DMS79 (cell line): ENCODE measurements at regions not wholly inside any gene's neighbourhood (a gene's known extent, or its start where the extent isn't known, plus 50 kb on each side); places are given as distances from the start of the nearest gene placed in this dataset.

Experiments
- DNase-seq: peaks from one replicate; lab custom pipeline; 2025; lab: John Stamatoyannopoulos, UW

DNA sequence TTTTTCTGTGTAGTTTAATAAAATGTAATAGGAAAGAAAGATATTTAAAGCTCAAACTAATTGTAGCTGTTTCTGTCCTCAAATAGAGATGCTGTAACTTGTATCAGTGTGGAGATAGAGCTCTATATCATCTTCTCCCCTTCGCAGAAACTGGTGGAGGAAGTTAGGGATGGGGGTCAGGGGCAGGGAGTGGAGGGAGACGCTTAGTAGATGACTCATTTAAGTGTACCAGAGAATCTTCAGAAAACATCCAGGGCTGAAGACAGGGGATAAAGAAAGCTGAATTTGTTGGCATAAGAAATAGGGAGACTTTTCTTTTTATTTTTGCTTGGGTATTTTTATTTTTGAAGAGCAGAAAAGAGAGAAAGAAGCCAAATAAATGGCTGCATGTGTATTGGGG, 282.6 kb upstream of the DPYD start:
- no peak for DNase-seq

DNA sequence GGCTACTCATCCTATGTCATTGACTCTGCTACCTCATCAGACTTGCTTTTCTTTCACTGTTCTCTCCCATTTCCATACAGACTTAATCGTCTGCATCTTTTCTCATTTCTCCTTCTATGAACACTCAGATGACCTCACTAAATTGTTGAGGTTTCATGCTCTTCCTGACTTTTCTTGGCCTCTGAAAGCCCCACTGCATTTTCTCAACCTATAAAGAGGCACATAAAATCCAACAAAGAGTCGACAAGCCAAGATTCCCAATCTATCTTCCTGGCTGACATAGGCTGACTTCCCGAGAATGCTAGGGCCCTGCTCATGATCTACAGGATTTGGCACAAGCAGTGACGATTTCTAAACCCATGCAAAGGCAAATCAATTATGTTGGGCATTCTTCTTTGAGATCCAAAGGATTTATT, 280.8 kb upstream of the DPYD start:
- no peak for DNase-seq

DNA sequence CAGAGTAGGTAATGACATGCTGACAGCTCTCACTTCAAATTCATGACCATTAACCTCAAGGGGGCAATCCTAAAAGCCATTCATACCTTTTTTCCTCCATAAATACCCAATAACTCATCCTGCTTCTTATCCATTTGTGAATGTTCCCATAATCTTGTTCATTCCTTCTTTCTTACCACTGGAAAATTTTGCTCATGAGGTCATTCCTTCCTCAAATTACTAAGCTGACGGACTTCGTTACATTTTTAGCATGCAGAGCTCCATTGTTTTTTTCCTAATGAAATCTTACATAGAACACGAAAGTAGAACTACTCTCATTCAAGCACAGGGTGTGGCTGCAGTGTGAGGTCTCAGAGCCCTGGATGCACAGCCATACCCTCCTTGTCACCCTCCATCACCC, 276.5 kb upstream of the DPYD start:
- DNase-seq, result no peak

DNA sequence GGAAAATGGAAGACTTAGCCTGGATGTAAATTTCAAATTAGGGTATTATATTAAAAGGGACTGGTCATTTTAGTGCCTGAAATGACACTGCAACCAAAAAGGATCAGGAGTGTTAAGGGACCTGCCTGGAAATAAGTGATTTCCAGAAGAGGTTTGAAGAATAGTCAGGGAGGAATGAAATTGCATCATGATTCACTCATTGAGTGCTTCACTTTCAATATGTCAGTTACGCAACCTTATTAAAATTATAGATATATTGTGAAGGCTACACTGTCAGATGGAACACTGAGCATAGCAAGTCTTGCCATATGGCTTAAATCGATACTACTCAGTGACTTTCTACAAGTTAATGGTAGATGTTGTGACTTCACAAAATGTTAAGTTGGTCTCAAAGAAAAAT, 275.2 kb upstream of the DPYD start:
- DNase-seq, result no peak

DNA sequence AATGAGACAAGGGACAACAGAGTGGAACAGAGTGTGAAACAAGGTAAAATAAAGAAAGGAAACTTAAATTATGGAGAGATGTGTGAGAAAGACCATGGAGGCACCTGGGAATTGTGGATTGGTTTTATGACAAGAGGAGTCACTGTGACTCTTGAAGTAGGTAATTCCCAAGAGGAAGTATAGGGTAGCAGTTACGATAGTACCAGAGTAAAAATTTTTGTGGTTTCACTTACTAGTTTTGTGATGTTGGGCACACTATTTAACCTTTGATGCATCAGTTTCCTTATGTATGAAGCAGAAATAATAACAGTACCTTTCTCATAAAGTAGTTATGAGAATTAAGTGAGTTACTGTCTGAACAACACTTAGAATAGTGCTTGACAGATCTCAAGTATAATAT, 267.9 kb upstream of the DPYD start:
- DNase-seq, result no peak

DNA sequence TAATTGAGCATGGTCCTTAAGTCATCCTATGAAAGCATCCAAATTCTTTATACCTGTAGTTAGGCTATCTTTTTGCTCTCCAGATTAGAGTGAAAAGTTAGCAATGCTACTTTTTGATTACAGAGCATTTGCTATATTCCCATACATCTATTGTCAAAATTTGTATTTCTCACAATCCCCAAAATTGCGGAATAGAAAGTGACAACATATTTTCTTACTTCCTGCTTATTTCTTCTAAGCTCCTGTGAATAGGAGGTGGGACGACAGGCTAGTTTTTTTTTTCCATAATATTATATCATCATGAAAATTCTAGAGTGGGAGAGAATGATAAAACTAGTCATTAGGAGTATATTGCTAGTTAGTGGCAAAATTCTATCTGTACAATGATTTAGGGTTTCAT, 264.0 kb upstream of the DPYD start:
- DNase-seq, result no peak

DNA sequence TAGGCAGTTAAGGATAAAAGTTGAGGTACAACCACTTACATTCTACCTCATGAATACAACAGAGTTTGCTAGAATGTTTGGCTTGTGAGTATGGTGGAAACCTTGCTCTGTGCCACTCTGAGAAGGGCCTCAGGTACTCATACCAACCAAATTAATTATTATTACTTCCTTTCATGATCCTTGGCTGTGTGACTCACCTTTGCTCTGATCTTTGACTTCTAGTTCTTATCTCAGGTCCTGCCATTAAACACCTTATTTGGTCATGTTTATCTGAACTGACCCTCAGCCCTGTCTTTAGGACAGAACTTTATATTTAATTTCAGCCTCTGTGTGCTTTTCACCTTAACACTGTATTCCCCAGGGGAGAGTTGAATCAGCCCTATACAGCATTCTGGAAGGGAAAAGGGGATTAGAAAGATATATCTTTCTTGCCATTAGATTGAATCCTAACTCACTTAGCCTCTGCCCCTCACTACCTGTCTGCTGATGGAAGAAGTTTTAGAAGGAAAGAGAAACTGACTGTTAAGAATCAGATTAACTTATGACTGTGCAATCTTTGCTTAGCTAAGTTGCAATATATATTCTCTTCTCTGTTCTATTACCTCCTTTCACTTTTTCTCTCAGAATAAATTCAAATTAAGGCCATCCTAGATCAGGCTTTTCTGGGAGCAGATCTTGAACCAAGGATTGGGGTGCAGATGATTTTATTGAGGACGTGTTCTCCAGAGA, 260.4 kb upstream of the DPYD start:
- no peak for DNase-seq

DNA sequence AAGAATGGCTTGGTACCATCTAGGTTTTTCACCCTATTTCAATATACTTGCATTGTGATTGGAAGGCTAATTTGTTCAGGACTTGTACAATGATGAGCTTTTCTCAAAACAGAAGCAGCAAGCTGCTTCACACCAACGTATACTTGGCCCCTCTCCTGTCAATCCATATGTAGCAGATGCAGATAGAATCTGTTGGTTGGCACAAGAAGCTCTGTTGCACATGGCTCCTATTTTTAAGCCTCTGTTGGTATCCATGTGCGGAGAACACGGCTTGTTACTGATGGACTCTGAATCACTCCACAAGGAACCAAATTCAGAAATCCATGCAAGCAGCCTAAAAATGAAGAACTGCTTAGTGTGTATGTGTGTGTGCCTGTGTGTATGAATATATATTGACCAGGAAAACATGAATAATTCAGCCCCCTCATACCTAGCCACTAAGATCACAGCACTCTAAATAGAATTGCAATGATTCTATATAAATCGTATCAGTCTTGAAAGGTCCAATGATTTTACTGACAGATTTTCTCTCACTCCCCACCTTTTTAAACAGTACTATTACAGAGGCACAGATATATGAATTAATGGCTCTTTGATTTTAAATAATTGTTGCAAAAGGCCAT, 258.4 kb upstream of the DPYD start:
- no peak for DNase-seq

DNA sequence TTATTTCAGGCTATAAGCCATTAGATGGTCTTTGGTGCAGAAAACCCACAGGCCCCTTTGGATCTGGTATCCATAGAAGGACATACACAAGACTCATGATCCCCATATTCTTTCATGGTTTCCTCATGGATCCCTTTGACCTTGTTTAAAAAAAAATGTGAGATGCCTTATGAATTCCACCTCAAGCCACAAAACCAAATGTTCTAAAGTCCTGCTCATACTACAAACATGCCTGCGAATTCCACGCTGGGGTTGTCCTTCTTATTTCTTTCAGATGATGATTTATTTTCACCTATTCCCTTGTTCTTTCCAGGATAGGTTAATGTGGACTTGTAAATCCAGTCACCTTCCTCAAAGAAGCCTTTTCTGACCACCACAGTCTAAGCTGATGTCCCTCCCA, 256.9 kb upstream of the DPYD start:
- DNase-seq, result no peak

DNA sequence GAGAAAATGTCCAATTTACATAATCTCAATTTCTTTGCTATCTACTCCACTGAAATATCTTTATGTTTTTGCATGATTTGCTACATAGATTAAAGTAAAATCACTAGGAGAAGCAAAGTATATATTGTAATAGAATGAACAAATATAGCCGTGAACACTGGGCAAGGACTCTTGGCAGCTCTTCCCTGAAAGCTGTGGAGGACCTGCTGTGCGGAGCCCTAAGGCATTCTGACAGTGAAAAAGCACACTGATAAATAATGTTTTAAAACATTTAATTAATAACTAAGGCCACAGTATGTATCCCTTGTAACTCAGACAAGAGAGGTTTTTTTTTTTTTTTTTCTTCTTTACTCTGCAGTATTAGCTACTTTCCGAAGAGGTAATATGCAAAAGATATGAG, 256.1 kb upstream of the DPYD start:
- no peak for DNase-seq

DNA sequence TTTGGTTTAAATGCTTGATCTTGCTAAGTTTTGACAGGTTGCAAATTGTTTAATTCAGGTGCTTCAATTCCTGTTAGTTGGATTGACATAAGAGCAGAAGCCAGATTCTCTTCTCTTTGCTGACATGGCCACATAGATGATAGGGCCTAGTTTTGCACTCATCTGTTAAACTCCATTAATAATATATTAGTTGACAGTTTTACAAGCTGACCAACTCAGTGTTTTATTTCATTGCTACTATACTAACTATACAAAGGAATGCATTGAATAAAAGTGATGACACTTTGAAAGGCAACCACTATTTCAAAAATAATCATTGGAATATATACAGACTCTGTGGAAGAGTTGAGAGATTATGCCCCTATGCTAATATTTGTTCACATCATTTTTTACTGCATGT, 255.6 kb upstream of the DPYD start:
- DNase-seq, result no peak

DNA sequence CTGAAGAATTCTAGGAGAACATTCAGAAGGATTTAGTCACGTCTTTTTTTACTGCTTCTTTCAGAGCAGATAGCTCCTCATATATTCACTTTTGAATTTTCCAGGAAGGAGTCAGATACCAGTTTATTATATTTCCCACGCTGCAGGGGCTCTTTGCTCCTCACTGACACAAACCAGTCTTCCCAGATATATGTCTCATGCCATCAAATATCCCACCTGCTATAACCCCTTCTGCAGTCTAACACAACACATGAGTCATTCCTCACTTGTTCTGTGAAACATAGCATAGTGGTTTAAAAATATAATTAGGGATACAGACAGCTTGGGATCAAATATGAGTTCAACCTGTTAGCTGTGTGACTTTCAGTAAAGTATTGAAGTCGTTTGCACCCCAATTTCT, 251.7 kb upstream of the DPYD start:
- no peak for DNase-seq

DNA sequence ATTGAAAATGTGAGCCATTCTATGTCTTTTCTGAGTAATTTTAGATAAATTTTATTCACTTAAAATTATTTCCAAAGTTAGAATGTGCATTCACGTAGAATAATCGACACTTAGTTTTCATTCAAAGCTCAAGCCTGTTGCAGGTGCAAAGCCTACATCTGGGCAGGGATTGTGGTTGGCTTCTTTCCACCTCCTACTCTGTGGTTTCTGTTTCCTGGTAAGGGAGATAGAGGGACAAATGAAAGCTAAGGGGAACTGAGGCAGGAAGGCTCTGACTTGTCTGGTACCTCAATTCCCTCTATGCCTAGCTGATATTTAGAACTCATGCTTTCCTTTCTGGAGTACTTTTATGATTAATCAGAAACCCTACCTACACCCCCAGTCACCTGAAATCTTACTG, 251.2 kb upstream of the DPYD start:
- DNase-seq, result no peak

DNA sequence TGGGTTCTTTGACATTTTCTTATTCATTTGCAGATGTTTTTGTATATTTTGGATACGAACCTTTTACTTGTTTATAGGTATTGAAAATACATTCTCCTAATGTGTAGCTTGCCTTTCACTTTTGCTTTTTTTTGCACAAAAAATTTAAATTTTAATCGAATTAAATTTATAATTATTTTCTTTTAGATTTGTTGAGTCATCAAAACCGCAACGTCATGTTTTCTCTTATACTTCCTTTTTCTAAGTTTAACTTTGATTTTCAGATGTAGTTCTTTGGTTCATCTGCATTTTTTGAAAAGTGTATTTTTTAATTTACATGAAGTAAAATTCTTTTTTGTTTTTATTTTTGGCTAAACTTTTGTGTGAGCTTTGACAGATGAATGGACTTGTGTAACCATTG, 243.7 kb upstream of the DPYD start:
- no peak for DNase-seq

DNA sequence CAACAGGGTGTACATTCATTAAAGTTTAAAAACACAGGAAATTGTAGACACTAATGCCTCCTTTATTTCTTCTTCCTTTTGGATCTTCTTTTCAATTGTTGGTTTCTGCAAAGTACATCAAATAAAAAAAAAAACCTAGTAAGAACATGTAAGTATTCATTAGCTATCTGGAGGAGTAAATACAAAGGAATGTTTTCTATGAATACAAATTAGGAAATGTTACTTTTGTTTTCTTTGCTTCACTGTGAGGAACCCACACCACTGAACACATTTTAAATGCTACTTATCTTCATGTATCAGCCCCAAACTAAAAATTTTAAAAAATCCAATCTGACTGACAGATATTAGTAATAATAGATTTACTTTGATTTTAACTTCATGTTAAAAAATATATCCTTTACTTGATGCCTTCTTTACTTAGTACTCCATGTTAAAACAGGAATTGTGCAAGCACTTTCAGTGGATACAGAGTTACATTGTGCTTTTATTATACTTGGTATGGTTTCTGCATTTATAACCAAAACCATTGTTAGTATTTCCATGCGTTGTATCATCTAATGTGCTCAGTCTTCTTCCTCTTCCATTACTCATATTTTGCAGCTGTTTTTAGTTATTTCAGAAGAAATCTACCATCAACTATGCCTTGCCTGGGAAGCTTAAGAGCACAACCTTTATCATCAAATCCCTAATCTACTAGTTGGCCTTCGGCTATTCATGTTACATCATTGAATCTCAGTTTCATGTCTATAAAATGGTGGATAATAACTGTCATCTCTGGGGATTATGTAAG, 236.9 kb upstream of the DPYD start:
- no peak for DNase-seq

DNA sequence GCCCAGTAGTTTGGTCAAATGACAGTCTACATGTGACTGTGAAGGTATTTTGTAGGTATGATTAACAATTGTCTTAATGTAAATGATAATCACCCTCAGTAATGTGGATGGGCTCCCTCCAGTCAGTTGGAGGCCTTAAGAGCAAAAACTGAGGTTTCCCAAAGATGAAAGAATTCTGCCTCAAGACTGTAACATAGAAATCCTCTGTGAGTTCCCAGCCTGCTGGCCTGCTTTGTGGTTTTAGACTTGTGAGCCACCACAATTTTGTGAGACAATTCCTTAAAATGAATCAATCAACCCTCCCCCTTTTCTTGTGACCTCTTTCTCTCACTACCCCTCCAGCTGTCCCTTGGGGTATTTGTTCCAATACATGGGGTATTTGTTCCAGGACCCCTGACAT, 226.4 kb upstream of the DPYD start:
- no peak for DNase-seq

DNA sequence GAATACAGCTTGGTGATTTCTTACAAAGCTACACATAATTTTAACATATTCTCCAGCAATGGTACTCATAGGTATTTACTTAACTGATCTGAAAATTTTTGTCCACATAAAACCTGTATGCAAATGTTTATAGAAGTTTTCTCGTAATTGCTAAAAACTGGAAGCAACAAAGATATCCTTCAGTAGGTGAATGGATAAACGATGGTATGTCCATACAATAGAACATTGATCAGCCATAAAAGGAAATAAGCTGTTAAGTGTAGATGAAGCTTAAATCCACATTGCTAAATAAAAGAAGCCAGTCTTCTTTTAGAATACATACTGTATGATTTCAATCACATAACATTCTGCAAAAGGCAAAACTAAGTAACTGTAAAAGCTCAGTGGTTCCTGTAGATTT, 224.8 kb upstream of the DPYD start:
- DNase-seq, result no peak

DNA sequence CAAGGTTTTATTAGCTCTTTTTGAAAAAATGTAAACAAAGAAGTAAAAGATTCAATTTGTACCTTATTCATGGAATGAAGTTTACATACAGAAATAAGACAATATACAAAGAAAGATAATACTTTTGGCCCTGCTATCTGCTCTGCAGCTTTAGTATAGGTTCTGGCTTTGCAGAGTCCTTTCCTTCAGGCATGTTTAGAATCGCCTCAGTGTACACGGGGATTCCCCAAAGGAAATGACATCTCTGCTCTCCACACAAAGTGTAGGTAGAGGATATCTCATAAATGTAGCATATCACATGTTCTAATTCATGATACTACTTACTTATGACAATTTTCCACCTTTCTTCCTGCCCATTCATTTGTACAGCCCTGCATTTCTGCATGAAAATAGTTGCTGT, 222.6 kb upstream of the DPYD start:
- DNase-seq, result no peak

DNA sequence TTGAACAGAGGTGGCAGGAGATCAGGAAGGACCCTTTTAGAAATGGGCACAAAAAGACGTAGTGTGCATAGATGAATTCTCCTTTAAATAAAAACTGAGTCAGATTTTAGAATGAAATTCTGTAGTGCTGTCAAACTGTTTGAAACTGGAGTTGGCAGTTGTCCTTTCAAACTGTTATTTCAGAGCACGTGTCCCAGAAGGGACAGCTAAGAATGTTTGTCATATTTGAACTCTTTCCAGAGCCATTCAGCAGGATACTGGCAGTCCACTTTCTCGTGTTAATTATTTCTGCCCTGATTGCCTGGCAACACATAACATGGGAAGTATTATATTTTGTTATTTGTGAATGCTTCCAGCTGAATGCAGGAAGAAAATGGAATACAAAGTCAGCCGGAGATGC, 212.3 kb upstream of the DPYD start:
- no peak for DNase-seq

DNA sequence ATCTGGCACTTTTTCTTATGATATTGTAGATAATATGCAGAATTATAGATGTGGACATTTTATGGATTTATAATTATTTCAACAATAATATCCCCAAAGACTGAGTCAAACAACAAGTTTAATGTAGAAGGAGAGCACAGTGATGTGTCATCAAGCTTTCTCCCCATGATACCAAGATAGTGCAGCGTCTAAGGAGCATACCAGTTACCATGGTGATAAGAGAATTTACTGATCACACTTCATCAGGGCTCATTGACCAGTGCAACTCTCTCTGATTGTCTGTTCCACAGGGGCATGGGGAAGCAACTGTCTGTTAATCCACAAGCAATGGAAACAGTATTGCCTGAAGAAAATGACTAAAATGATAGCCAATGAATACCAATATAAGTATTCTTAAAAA, 209.6 kb upstream of the DPYD start:
- no peak for DNase-seq

DNA sequence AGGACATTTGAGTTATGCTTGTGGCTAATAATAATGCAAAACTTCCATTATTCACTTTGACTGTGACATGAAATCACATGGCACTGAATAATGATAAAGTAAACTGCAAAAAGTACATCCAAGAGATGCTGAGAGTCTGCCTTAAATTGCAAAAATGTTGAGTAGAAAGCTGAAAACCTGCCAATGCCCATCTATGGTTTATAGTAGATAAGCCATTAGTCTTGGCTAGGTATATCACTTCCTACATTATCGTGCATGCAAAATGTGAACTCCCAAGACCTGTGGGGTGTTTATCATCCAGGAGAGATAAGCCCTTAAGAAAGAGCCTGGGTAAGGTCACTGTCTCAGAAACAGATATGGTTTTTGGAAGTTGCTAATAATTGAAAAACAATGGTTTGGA, 208.7 kb upstream of the DPYD start:
- no peak for DNase-seq

DNA sequence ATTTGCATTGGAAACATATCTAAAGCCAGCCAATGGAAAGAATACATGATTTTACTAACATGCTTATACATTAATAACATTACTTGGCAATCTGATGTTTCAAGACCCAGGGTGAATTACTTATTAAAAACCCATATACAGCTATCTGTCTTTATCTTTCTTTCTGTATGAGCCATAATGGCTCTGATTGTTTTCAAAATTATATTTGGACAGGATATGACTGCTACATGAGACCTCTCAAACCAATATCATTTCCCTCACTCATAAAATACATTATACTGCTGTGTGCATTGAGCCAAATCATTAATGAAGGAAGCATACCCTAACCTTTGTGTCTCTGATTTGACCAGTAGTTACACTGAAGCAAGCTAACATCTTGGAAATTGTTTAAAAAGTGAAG, 205.9 kb upstream of the DPYD start:
- DNase-seq, result no peak

DNA sequence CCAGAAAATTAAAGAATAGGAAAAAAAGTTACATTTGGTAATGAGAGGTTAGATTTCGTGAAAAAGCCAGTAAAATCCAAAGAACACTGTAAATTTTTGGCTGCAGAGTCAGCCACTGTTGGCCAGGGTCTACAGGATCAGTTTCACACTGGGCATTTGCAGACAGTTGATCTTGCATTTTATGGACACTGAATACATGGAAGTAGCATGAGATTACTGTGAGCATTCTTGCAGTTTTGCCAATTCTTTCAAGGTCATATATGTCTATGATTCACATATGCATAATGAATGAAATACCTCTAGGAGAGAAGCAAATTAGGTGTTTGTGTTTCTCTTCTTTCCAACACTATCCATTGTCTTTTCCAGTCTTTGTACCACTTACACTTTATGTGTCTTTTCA, 200.8 kb upstream of the DPYD start:
- no peak for DNase-seq

DNA sequence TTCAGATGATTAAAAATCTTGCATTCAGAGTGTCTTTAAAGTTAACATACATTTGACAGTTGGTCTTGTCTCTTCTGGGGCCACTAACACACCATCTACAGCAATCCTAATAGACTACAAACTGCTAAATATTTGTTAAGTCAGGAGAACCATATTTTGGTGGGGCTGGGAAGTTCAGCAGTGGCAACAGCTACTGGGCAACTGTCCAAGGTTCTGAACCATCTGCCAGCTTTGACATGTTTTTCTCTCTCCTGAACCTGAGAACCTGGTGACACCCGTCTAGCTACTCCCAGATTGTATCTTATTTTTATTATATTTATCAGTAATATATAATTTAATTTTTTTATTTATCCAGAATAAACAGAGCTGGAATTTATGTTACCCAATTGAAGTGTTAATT, 199.0 kb upstream of the DPYD start:
- DNase-seq, result no peak
